Adipocyte (in vitro differentiated cells): ENCODE measurements at regions not wholly inside any gene's neighbourhood (a gene's known extent, or its start where the extent isn't known, plus 50 kb on each side); places are given as distances from the start of the nearest gene placed in this dataset.

Source experiments
- DNase-seq: peaks from one replicate; pipeline ENCODE4 v3.0.0-alpha.2; 2015; ENCODE audit warnings: low read depth
- H3K27me3 ChIP-seq: replicated peaks from 2 replicates; pipeline ENCODE4 v1.7.0; 2013; ENCODE audit warnings: mild to moderate bottlenecking, low read length, moderate library complexity; ENCODE audit not compliant: control insufficient read depth, insufficient read depth
- H3K36me3 ChIP-seq: 2 replicates; pipeline ENCODE4 v1.7.0; 2013; ENCODE audit warnings: low read length, mild to moderate bottlenecking, moderate library complexity; ENCODE audit not compliant: control insufficient read depth, insufficient read depth, severe bottlenecking
- H3K4me1 ChIP-seq: 2 replicates; pipeline ENCODE4 v1.7.0; 2013; ENCODE audit warnings: mild to moderate bottlenecking, low read length, moderate library complexity; ENCODE audit not compliant: control insufficient read depth, insufficient read depth
- H3K4me3 ChIP-seq: 2 replicates; pipeline ENCODE4 v1.7.0; 2013; ENCODE audit warnings: mild to moderate bottlenecking, low read length, moderate library complexity
- H3K9ac ChIP-seq: 2 replicates; pipeline ENCODE4 v1.7.0; 2013; ENCODE audit warnings: mild to moderate bottlenecking, low read length, moderate library complexity
- H3K9me3 ChIP-seq: 2 replicates; pipeline ENCODE4 v1.7.0; 2013; ENCODE audit warnings: mild to moderate bottlenecking, low read length, moderate library complexity; ENCODE audit not compliant: control insufficient read depth

- no peaks in the 10 kb centered on the region for H3K4me1 ChIP-seq
- no peak for DNase-seq
- no peaks in the 10 kb centered on the region for H3K9me3 ChIP-seq
- no peak overlapping the region for H3K4me3 ChIP-seq
- H3K27me3 ChIP-seq = peaks cover 33% of the 10 kb centered on the region
- no peak overlapping the region for H3K9ac ChIP-seq
- no peaks in the 10 kb centered on the region for H3K36me3 ChIP-seq
Measured at GRCh38 chr4:41853973-41854372, 81.3 kb upstream of the TMEM33 start.

GRCh38 chr4:41852229-41852628 is 83.0 kb upstream of the TMEM33 start:
- Histone ChIP-seq H3K9ac (no peak overlapping the region), H3K36me3 (no peaks in the 10 kb centered on the region), H3K9me3 (no peaks in the 10 kb centered on the region), H3K4me1 (no peaks in the 10 kb centered on the region), H3K27me3 (peaks cover 31% of the 10 kb centered on the region), H3K4me3 (no peak overlapping the region)
- DNase-seq = no peak

- peaks cover 35% of the 10 kb centered on the region for H3K27me3 ChIP-seq
- no peaks in the 10 kb centered on the region for H3K4me1 ChIP-seq
- H3K4me3 ChIP-seq = no peak overlapping the region
- no peak overlapping the region for H3K9ac ChIP-seq
- H3K9me3 ChIP-seq = no peaks in the 10 kb centered on the region
- no peak for DNase-seq
- H3K36me3 ChIP-seq = no peaks in the 10 kb centered on the region
Measured at GRCh38 chr4:41851621-41852020, 83.6 kb upstream of the TMEM33 start.

DNA sequence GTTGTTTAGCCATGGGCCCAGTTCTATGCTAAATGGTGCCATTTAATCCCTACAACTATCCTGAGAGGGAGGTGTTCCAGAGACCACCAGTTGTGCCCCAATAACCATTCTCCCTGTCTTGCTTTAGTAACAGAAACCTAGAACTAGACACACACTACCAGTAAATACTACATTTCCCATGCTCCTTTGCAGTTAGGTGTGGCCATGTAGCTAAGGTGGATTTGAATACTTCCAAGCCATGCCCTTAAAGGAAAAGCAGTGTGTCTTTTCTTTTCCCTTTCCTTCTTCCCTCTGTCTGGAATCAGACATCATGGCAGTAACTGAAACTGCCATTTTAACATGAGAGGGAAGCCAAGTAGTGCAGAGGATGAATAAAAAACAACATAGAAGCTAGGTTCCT is 90.9 kb upstream of the TMEM33 start:
- Histone ChIP-seq H3K36me3 (no peaks in the 10 kb centered on the region), H3K27me3 (peaks cover 20% of the 10 kb centered on the region), H3K4me3 (no peak overlapping the region), H3K9me3 (no peaks in the 10 kb centered on the region), H3K4me1 (no peaks in the 10 kb centered on the region), H3K9ac (no peak overlapping the region)
- no peak for DNase-seq

GRCh38 chr4:41839916-41840854 is 91.7 kb upstream of the PHOX2B start:
- no peak for DNase-seq
- H3K27me3 ChIP-seq = peaks cover 12% of the 10 kb centered on the region
- H3K36me3 ChIP-seq = no peaks in the 10 kb centered on the region
- no peaks in the 10 kb centered on the region for H3K9me3 ChIP-seq
- H3K9ac ChIP-seq = no peak overlapping the region
- no peaks in the 10 kb centered on the region for H3K4me1 ChIP-seq
- H3K4me3 ChIP-seq = no peak overlapping the region

DNA sequence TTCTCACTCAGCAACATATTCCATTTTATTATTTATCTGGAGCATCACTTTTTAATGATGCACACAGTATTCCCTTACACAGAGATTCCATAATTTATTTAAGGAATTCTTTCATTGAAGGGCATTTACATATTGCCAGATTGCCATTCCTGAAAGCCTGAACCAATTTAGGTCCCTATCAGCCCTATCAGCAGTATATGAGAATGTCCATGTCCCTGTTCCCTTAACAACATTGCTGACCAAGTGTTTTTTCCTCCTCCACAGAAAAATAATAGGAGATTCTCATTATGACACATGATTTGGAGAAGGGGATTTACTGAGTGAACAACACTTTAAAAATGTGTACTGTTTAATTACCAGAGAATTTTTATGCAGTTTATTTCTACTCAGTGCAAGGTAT is 90.1 kb upstream of the PHOX2B start:
- Histone ChIP-seq H3K4me1 (no peaks in the 10 kb centered on the region), H3K4me3 (no peak overlapping the region), H3K9me3 (no peaks in the 10 kb centered on the region), H3K27me3 (peaks cover 4% of the 10 kb centered on the region), H3K9ac (no peak overlapping the region), H3K36me3 (no peaks in the 10 kb centered on the region)
- no peak for DNase-seq

GRCh38 chr4:41835321-41835995 is 86.9 kb upstream of the PHOX2B start:
- Histone ChIP-seq H3K4me1 (no peaks in the 10 kb centered on the region), H3K27me3 (peaks cover 7% of the 10 kb centered on the region), H3K36me3 (no peaks in the 10 kb centered on the region), H3K4me3 (no peak overlapping the region), H3K9me3 (no peaks in the 10 kb centered on the region), H3K9ac (no peak overlapping the region)
- no peak for DNase-seq

DNA sequence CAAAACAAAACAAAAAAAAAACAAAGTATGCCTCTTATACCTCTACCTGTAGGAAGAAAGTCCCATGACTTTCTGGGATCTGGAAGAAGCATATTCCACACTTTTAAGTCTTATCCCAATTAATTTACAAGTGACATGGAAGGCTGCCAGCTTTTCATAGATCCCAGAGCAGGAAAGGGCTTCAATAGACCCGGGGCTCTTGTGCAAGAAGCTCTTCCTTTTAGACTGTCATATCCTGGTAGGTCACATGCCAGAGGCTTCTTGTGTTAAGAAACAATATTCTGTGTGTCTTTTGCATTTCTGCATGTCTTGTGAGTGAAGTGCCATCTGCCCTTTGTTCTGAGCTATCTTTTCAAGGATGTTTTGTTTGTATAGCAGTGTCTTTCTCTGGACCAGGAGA is 84.4 kb upstream of the PHOX2B start:
- Histone ChIP-seq H3K27me3 (peaks cover 4% of the 10 kb centered on the region), H3K9me3 (no peaks in the 10 kb centered on the region), H3K36me3 (no peaks in the 10 kb centered on the region), H3K4me3 (no peak overlapping the region), H3K4me1 (no peaks in the 10 kb centered on the region), H3K9ac (no peak overlapping the region)
- DNase-seq = no peak

DNA sequence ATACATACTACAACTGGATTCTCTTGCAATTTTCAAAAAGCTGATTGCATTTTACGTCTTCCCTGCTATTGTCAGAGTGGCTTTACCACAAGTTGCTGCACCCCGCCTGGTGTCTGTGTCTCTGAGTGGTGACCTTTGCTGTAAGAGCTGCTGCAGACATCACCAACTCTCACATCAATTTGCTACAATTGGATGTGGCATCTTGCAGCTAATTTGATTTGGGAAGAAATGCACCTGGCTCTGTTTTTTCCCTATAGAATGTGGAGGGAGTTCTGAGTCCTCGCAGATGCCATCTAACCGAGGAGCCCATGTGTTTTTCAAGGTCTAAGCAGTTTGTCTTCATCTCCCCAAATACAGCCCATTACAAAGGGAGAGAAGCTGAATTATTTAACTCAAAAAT is 73.8 kb upstream of the PHOX2B start:
- Histone ChIP-seq H3K4me1 (no peaks in the 10 kb centered on the region), H3K9me3 (no peaks in the 10 kb centered on the region), H3K27me3 (peaks cover 32% of the 10 kb centered on the region), H3K4me3 (no peak overlapping the region), H3K9ac (no peak overlapping the region), H3K36me3 (no peaks in the 10 kb centered on the region)
- no peak for DNase-seq

GRCh38 chr4:41820473-41820872 is 71.9 kb upstream of the PHOX2B start:
- Histone ChIP-seq H3K27me3 (peaks cover 31% of the 10 kb centered on the region), H3K9ac (no peak overlapping the region), H3K9me3 (no peaks in the 10 kb centered on the region), H3K4me3 (no peak overlapping the region), H3K36me3 (no peaks in the 10 kb centered on the region), H3K4me1 (no peaks in the 10 kb centered on the region)
- no peak for DNase-seq

DNA sequence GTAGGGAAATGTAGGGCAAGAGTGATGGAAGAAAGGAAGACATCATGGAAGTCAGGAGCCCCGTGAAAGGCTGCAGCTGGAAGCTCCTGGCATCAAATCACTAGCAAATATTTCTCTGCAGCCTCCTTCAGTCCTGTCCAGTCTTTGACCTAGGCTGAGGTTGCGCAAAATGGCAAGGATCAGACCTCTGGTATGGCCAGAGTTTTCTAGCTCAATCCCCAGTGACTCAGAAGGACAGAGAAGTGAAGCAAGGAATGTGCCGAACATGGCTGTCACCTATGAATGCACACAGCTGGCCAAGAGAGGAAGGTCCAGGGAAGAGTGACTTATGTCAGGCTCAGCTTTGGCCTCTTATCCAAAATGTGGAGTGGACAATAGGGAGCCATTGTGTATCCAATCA is 71.1 kb upstream of the PHOX2B start:
- DNase-seq = no peak
- Histone ChIP-seq H3K9ac (no peak overlapping the region), H3K27me3 (peaks cover 35% of the 10 kb centered on the region)

More for the DNA sequence above, 71.1 kb upstream of the PHOX2B start:
- H3K9me3 ChIP-seq = no peaks in the 10 kb centered on the region
- H3K4me1 ChIP-seq = no peaks in the 10 kb centered on the region
- H3K4me3 ChIP-seq = no peak overlapping the region
- H3K36me3 ChIP-seq = no peaks in the 10 kb centered on the region
